Suprapubic skin (tissue), 4 donors: ENCODE measurements at regions not wholly inside any gene's neighbourhood (a gene's known extent, or its start where the extent isn't known, plus 50 kb on each side); places are given as distances from the start of the nearest gene placed in this dataset.

Source experiments
- DNase-seq, 2 donors: peaks; one replicate each; pipeline ENCODE4 v3.0.0-alpha.2; 2019; ENCODE audit warnings: low spot score in 2 of 2
- H3K27ac ChIP-seq: fragments of 200-600 bp; sonication (generic); one replicate; pipeline ENCODE4 v1.5.1; 2019
- H3K27me3 ChIP-seq: fragments of 200-600 bp; sonication (generic); one replicate; pipeline ENCODE4 v1.5.1; 2019
- H3K36me3 ChIP-seq: fragments of 200-600 bp; sonication (generic); one replicate; pipeline ENCODE4 v1.5.1; 2019
- H3K4me1 ChIP-seq: fragments of 200-600 bp; sonication (generic); one replicate; pipeline ENCODE4 v1.5.1; 2019
- H3K4me3 ChIP-seq: fragments of 200-600 bp; sonication (generic); one replicate; pipeline ENCODE4 v1.5.1; 2019; ENCODE audit warnings: mild to moderate bottlenecking
- H3K9me3 ChIP-seq: fragments of 200-600 bp; sonication (generic); one replicate; pipeline ENCODE4 v1.5.1; 2019
- EP300 ChIP-seq: sonication (generic); formaldehyde crosslinking; IDR thresholded peaks from one replicate; pipeline ENCODE4 v1.6.1; 2017; ENCODE audit warnings: antibody characterized with exemption
- POLR2A ChIP-seq, 2 donors: fragments of 450-650 bp; IDR thresholded peaks; one replicate each; pipeline ENCODE4 v1.6.1; 2017; ENCODE audit warnings: antibody characterized with exemption in 2 of 2, mild to moderate bottlenecking in 2 of 2, moderate library complexity in 2 of 2
- POLR2AphosphoS5 ChIP-seq, 3 donors: sonication (generic); formaldehyde crosslinking; IDR thresholded peaks; one replicate each; pipeline ENCODE4 v1.6.1; 2017; ENCODE audit warnings: antibody characterized with exemption in 3 of 3
- WGBS: methylation state at CpG from one replicate; pipeline ENCODE4 v1.1.5; 2018; 5-methylcytosine and 5-hydroxymethylcytosine counted together
- TF ChIP-seq, protein P1 (sequence below), 2 donors: fragments of 200-600 bp in 1 of 2; fragments of 450-650 bp in 1 of 2; sonication (generic) in 1 of 2; IDR thresholded peaks; one replicate each; pipeline ENCODE4 v1.5.1; 2016 to 2019; ENCODE audit warnings: antibody characterized with exemption in 2 of 2, mild to moderate bottlenecking in 1 of 2, moderate library complexity in 1 of 2

DNA sequence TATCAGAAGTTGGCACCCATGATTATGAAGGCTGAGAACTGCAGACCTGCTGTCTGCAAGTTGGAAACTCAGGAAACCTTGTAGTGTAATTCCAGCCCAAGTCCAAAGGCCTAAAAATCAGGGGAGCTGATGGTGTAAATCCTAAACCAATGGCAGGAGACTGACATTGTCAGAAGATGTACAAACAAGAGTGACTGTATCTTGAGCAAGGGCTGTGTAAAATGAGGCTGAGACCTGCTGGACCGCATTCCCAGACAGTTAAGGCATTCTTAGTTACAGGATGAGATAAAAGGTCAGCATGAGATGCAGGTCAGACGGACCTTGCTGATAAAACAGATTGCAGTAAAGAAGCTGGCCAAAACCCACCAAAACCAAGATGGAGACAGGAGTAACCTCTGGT lies 147.7 kb downstream of the COG6 start:
- peaks cover 3% of the 10 kb centered on the region for H3K9me3 ChIP-seq
- H3K36me3 ChIP-seq: no peaks in the 10 kb centered on the region
- H3K27me3 ChIP-seq: no peaks in the 10 kb centered on the region
- H3K4me3 ChIP-seq: no peak overlapping the region
- WGBS: 39% methylated on average over 2 of the region's 2 CpGs
- no peak for DNase-seq
- TF ChIP-seq, protein P1, sequence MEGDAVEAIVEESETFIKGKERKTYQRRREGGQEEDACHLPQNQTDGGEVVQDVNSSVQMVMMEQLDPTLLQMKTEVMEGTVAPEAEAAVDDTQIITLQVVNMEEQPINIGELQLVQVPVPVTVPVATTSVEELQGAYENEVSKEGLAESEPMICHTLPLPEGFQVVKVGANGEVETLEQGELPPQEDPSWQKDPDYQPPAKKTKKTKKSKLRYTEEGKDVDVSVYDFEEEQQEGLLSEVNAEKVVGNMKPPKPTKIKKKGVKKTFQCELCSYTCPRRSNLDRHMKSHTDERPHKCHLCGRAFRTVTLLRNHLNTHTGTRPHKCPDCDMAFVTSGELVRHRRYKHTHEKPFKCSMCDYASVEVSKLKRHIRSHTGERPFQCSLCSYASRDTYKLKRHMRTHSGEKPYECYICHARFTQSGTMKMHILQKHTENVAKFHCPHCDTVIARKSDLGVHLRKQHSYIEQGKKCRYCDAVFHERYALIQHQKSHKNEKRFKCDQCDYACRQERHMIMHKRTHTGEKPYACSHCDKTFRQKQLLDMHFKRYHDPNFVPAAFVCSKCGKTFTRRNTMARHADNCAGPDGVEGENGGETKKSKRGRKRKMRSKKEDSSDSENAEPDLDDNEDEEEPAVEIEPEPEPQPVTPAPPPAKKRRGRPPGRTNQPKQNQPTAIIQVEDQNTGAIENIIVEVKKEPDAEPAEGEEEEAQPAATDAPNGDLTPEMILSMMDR (IDR thresholded peaks at IDR 0.05): no peak
- no peaks in the 10 kb centered on the region for H3K4me1 ChIP-seq
- H3K27ac ChIP-seq: no peak overlapping the region

GRCh38 chr13:39803851-39804250 lies 148.4 kb downstream of the COG6 start:
- H3K9me3 ChIP-seq: peaks cover 3% of the 10 kb centered on the region
- H3K36me3 ChIP-seq: no peaks in the 10 kb centered on the region
- no peaks in the 10 kb centered on the region for H3K27me3 ChIP-seq
- H3K4me1 ChIP-seq: no peaks in the 10 kb centered on the region
- WGBS: 71% methylated on average over 1 of the region's 1 CpG
- no peak overlapping the region for H3K27ac ChIP-seq
- no peak overlapping the region for H3K4me3 ChIP-seq
- TF ChIP-seq POLR2A (IDR thresholded peaks at IDR 0.05): no peak
- TF ChIP-seq, protein P1 (IDR thresholded peaks at IDR 0.05): no peak
- TF ChIP-seq POLR2AphosphoS5 (IDR thresholded peaks at IDR 0.05): no peak
- TF ChIP-seq EP300: no peak
- DNase-seq: no peak

DNA sequence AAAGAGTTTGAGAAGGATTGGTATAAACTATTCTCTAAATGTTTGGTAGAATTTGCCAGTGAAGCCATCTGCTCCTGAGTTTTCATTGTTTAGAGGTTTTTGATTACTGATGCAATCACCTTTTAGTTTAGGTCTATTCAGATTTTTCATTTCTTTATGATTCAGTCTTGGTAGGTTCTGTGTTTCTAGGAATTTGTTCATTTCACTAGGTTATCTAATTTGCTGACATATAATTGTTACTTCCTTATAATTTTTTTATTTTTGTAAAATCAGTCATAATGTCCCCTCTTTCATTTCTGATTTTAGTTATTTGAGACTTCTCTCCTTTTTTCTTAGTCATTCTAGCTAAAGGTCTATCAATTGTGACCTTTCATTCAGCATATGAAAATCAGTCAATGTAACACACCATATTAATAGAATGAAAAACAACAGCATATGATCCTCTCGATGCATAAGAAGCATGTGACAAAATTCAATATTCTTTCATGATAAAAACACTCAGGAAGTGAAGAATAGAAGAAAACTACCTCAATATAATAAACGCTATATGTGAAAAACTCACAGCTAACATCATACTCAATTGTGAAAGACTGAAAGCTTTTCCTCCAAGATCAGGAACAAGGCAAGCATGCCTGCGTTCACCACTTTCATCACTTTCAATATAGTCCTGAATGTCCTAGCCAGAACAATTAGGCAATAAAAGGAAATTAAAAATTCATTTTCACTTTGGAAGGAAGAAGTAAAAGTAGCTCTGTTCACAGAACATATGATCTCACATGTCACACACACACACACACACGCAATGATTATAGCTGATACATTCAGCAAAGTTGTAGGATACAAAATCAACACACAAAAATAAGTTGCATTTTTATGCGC lies 149.1 kb downstream of the COG6 start:
- no peaks in the 10 kb centered on the region for H3K27me3 ChIP-seq
- WGBS: 79% methylated on average over 5 of the region's 5 CpGs

GRCh38 chr13:39809466-39809865 lies 154.0 kb downstream of the COG6 start:
- H3K36me3 ChIP-seq: no peaks in the 10 kb centered on the region
- TF ChIP-seq EP300: no peak
- TF ChIP-seq, protein P1 (IDR thresholded peaks at IDR 0.05): no peak
- no peak overlapping the region for H3K27ac ChIP-seq
- H3K27me3 ChIP-seq: no peaks in the 10 kb centered on the region
- H3K4me1 ChIP-seq: no peaks in the 10 kb centered on the region
- H3K4me3 ChIP-seq: no peak overlapping the region
- 100% methylated on average over 1 of the region's 1 CpG for WGBS
- no peaks in the 10 kb centered on the region for H3K9me3 ChIP-seq
- DNase-seq: no peak

More for the DNA sequence above, 149.1 kb downstream of the COG6 start:
- DNase-seq: no peak
- TF ChIP-seq POLR2AphosphoS5 (IDR thresholded peaks at IDR 0.05) (no peak), EP300 (no peak), POLR2A (IDR thresholded peaks at IDR 0.05) (no peak)
- TF ChIP-seq, protein P1 (IDR thresholded peaks at IDR 0.05): no peak
- H3K27ac ChIP-seq: no peak overlapping the region
- H3K9me3 ChIP-seq: peaks cover 3% of the 10 kb centered on the region
- no peaks in the 10 kb centered on the region for H3K36me3 ChIP-seq
- H3K4me1 ChIP-seq: no peaks in the 10 kb centered on the region
- H3K4me3 ChIP-seq: no peak overlapping the region

GRCh38 chr13:39810091-39810877 lies 154.8 kb downstream of the COG6 start:
- Histone ChIP-seq H3K9me3 (no peaks in the 10 kb centered on the region), H3K36me3 (no peaks in the 10 kb centered on the region), H3K27me3 (no peaks in the 10 kb centered on the region), H3K27ac (no peak overlapping the region), H3K4me1 (no peaks in the 10 kb centered on the region), H3K4me3 (no peak overlapping the region)
- TF ChIP-seq, protein P1 (IDR thresholded peaks at IDR 0.05): no peak
- TF ChIP-seq POLR2A (IDR thresholded peaks at IDR 0.05) (no peak), POLR2AphosphoS5 (IDR thresholded peaks at IDR 0.05) (no peak), EP300 (no peak)
- 91% methylated on average over 10 of the region's 10 CpGs for WGBS
- DNase-seq: no peak
